DND-41 (cell line): ENCODE measurements at regions not wholly inside any gene's neighbourhood (a gene's known extent, or its start where the extent isn't known, plus 50 kb on each side); places are given as distances from the start of the nearest gene placed in this dataset.

Source experiments
- EZH2 ChIP-seq: IDR thresholded peaks from 3 replicates; pipeline ENCODE4 v1.6.1; 2012; ENCODE audit warnings: borderline replicate concordance, low read depth, mild to moderate bottlenecking, moderate library complexity, low read length, inconsistent platforms; ENCODE audit not compliant: severe bottlenecking
- TF ChIP-seq, protein P1 (sequence below): IDR thresholded peaks from 2 replicates; pipeline ENCODE4 v1.5.1; 2012; ENCODE audit warnings: borderline replicate concordance, low read length, moderate library complexity, mild to moderate bottlenecking; ENCODE audit not compliant: poor library complexity, severe bottlenecking; ENCODE audit errors: extremely low read depth

DNA sequence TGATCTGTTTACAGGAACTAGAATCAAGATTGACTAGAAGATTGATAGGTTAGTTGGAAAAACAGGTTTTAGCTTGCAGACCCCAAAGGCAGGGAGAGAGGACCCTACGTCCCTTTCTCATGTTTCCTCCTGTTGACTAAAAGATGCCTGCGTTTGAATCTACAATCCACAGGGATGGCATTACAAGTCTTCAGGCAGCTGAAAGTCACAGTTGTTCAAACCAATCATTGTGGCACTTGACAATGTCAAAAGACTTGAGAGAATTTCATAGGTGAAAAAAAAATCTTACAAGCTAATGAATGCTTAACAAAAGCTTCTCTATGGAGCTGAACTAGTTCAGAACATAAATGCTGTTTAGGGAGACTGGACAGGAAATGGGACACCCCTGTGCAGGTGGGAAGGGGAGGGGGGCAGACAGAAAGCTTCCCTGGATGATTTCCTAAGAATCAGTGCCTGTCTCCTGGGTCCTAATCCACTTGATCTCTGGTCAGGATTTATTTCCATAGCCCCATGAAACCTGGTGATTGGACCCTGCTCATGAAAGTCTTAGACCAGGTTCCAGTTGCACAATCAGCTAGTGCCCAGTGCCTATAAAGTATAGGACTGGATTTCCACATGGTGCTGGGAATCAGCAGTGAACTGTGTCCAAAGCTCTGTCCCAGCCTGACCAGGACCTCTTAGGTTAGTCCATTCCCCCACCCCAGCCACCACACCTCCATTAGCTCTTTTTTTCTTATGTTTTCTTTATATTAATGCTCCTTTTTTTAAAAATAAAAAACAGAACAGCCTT is 91.6 kb upstream of the BCAR3 start:
- TF ChIP-seq, protein P1, sequence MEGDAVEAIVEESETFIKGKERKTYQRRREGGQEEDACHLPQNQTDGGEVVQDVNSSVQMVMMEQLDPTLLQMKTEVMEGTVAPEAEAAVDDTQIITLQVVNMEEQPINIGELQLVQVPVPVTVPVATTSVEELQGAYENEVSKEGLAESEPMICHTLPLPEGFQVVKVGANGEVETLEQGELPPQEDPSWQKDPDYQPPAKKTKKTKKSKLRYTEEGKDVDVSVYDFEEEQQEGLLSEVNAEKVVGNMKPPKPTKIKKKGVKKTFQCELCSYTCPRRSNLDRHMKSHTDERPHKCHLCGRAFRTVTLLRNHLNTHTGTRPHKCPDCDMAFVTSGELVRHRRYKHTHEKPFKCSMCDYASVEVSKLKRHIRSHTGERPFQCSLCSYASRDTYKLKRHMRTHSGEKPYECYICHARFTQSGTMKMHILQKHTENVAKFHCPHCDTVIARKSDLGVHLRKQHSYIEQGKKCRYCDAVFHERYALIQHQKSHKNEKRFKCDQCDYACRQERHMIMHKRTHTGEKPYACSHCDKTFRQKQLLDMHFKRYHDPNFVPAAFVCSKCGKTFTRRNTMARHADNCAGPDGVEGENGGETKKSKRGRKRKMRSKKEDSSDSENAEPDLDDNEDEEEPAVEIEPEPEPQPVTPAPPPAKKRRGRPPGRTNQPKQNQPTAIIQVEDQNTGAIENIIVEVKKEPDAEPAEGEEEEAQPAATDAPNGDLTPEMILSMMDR: no peak
- no peak for TF ChIP-seq EZH2
